Breast epithelium (tissue), 4 donors: ENCODE measurements at regions not wholly inside any gene's neighbourhood (a gene's known extent, or its start where the extent isn't known, plus 50 kb on each side); places are given as distances from the start of the nearest gene placed in this dataset.
A peak's percentile ranks its signal among the peaks of the same experiment; 100 is the strongest.

ENCODE experiments used
- DNase-seq, 2 donors: peaks; one replicate each; pipeline ENCODE4 v3.0.0-alpha.2; 2019; ENCODE audit warnings: low spot score in 2 of 2
- H3K27ac ChIP-seq, 2 donors: fragments of 200-600 bp; sonication (generic) in 1 of 2; one replicate each; pipeline ENCODE4 v1.5.1; 2016 to 2019; ENCODE audit warnings: mild to moderate bottlenecking in 1 of 2
- H3K27me3 ChIP-seq, 2 donors: fragments of 200-600 bp; sonication (generic) in 1 of 2; one replicate each; pipeline versions ENCODE4 v1.5.1 to v1.6.0; 2017 to 2019; ENCODE audit warnings: control low read depth in 1 of 2, mild to moderate bottlenecking in 1 of 2
- H3K36me3 ChIP-seq: fragments of 200-600 bp; one replicate; pipeline ENCODE4 v1.5.1; 2019
- H3K4me1 ChIP-seq, 2 donors: fragments of 200-600 bp; sonication (generic); one replicate each; pipeline ENCODE4 v1.5.1; 2016 to 2019; ENCODE audit warnings: control low read depth in 1 of 2
- H3K4me3 ChIP-seq, 3 donors: fragments of 200-600 bp; sonication (generic); 1 replicate in 2 of 3; 2 replicates in 1 of 3; pipeline ENCODE4 v1.5.1; 2016 to 2019; ENCODE audit warnings: mild to moderate bottlenecking in 3 of 3, moderate library complexity in 2 of 3
- H3K9me3 ChIP-seq, 2 donors: fragments of 200-600 bp; sonication (generic) in 1 of 2; one replicate each; pipeline ENCODE4 v1.5.1; 2016 to 2019; ENCODE audit warnings: control low read depth in 1 of 2
- CTCF ChIP-seq, 3 donors: fragments of 450-650 bp; IDR thresholded peaks; one replicate each; pipeline ENCODE4 v1.5.1; 2016 to 2017; ENCODE audit warnings: antibody characterized with exemption in 3 of 3, mild to moderate bottlenecking in 3 of 3, moderate library complexity in 3 of 3
- POLR2A ChIP-seq: fragments of 450-650 bp; IDR thresholded peaks from one replicate; pipeline ENCODE4 v1.6.1; 2016; ENCODE audit warnings: antibody characterized with exemption, mild to moderate bottlenecking, moderate library complexity
- POLR2AphosphoS5 ChIP-seq, 3 donors: sonication (generic); formaldehyde crosslinking; IDR thresholded peaks; one replicate each; pipeline ENCODE4 v1.6.1; 2017; ENCODE audit warnings: antibody characterized with exemption in 3 of 3
- intact Hi-C: fragments of 100-400 bp; cut with DNase I; formaldehyde crosslinking; loops from one replicate; pipeline ENCODE4 v1.15.1; 2023; ENCODE audit warnings: low total_unique reads

GRCh38 chr10:42929236-42929635 is 146.6 kb downstream of the BMS1 start:
- H3K9me3 ChIP-seq = no peaks in the 10 kb centered on the region
- DNase-seq = no peak
- H3K27ac ChIP-seq = no peak overlapping the region
- TF ChIP-seq POLR2AphosphoS5 (IDR thresholded peaks at IDR 0.05) (no peak), POLR2A (no peak), CTCF (IDR thresholded peaks at IDR 0.05) (no peak)
- H3K4me3 ChIP-seq = no peak overlapping the region
- H3K27me3 ChIP-seq = peaks cover 0 to 45% of the 10 kb centered on the region in 2 donors
- H3K36me3 ChIP-seq = no peaks in the 10 kb centered on the region
- H3K4me1 ChIP-seq = no peaks in the 10 kb centered on the region
- intact Hi-C loops = no loop called here

DNA sequence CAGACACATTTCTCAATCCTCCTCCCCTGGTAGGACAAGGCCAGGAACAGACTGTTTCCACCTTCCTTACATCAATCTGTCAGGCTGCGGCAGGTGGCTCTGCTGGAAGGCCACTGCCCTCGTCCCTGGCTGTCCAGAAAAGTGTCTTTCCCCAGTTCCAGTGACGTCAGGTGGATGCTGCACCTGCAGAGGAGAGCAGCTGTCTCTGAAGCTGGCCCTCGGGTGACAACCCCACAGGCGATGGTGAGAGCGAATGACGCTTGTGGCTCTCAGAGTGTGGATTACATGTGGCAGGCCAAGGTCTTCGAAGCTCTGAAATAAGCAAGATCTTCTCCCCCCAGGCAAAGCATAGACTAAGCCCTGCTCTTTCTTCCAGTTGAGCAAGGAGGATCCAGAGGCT is 146.9 kb upstream of the RET start:
- Histone ChIP-seq H3K27ac (no peak overlapping the region), H3K4me1 (no peaks in the 10 kb centered on the region), H3K4me3 (no peak overlapping the region), H3K27me3 (peaks cover 0 to 48% of the 10 kb centered on the region in 2 donors), H3K9me3 (no peaks in the 10 kb centered on the region), H3K36me3 (no peaks in the 10 kb centered on the region)
- intact Hi-C loops = no loop called here
- TF ChIP-seq POLR2A = no peak
- TF ChIP-seq CTCF (IDR thresholded peaks at IDR 0.05) = no peak
- TF ChIP-seq POLR2AphosphoS5 (IDR thresholded peaks at IDR 0.05) = no peak
- DNase-seq = no peak

DNA sequence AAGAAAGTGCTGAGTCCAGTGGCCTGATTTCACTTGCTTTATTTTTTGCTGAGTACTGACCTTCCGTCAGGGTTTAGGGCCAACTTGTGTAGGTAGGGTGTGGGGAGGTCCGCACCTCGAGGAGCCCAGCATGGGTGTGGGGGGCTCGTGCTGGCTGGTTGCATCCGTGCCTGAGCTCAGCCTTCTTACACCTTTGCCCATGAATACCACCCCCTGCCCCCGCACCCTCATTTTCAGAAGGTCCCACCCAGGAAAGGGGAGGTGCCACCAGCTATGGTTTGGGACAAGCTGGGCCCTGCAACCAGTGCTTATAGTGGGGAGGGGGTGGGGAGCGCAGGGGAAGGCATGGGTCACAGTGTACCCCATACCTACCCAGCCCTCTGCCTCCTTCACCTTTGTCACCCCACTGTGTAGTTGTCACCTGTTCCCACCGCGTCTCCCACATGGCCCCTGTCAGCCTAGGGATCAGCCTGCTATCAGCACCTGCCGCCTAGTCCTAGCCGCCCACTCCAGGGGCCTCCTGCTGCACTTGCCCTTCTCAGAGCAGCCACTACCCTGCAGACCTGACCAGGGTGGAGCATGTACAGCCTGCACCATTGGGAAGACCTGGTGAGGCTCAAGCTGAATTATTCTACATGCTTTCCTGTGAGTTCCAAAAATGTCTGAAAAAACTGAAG is 146.2 kb upstream of the RET start:
- H3K4me3 ChIP-seq = no peak overlapping the region
- intact Hi-C loops = no loop called here
- no peak for DNase-seq
- H3K9me3 ChIP-seq = no peaks in the 10 kb centered on the region
- H3K4me1 ChIP-seq = no peaks in the 10 kb centered on the region
- no peak overlapping the region for H3K27ac ChIP-seq
- no peaks in the 10 kb centered on the region for H3K36me3 ChIP-seq
- H3K27me3 ChIP-seq = peaks cover 0 to 48% of the 10 kb centered on the region in 2 donors
- no peak for TF ChIP-seq POLR2AphosphoS5 (IDR thresholded peaks at IDR 0.05)
- no peak for TF ChIP-seq CTCF (IDR thresholded peaks at IDR 0.05)
- no peak for TF ChIP-seq POLR2A

GRCh38 chr10:42932116-42932515 is 144.8 kb upstream of the RET start:
- Histone ChIP-seq H3K27ac (no peak overlapping the region), H3K4me3 (no peak overlapping the region), H3K36me3 (no peaks in the 10 kb centered on the region), H3K27me3 (peaks cover 0 to 48% of the 10 kb centered on the region in 2 donors), H3K4me1 (no peaks in the 10 kb centered on the region), H3K9me3 (no peaks in the 10 kb centered on the region)
- DNase-seq = no peak
- intact Hi-C loops = no loop called here
- TF ChIP-seq POLR2A = no peak
- TF ChIP-seq POLR2AphosphoS5 (IDR thresholded peaks at IDR 0.05) = no peak

GRCh38 chr10:42932735-42933447 is 144.0 kb upstream of the RET start:
- no peaks in the 10 kb centered on the region for H3K4me1 ChIP-seq
- intact Hi-C loops = no loop called here
- no peaks in the 10 kb centered on the region for H3K36me3 ChIP-seq
- H3K4me3 ChIP-seq = peak overlapping the region in 2 of 3 donors; percentile 20 to 42
- H3K27ac ChIP-seq = no peak overlapping the region
- H3K27me3 ChIP-seq = peaks cover 0 to 46% of the 10 kb centered on the region in 2 donors
- TF ChIP-seq POLR2AphosphoS5 (IDR thresholded peaks at IDR 0.05) = no peak
- TF ChIP-seq CTCF (IDR thresholded peaks at IDR 0.05) = no peak
- no peak for TF ChIP-seq POLR2A
- no peaks in the 10 kb centered on the region for H3K9me3 ChIP-seq
- DNase-seq = no peak
